Prostate gland (tissue), 2 donors: ENCODE measurements at regions not wholly inside any gene's neighbourhood (a gene's known extent, or its start where the extent isn't known, plus 50 kb on each side); places are given as distances from the start of the nearest gene placed in this dataset.

Source experiments
- DNase-seq: peaks from one replicate; pipeline ENCODE4 v3.0.0-alpha.2; 2019; ENCODE audit warnings: low spot score
- H3K27ac ChIP-seq, 2 donors: fragments of 200-600 bp; sonication (generic); 2 replicates each; pipeline ENCODE4 v1.5.1; 2017 to 2019
- H3K27me3 ChIP-seq: fragments of 200-600 bp; sonication (generic); replicated peaks from 2 replicates; pipeline ENCODE4 v1.5.1; 2019; ENCODE audit not compliant: insufficient read depth
- H3K36me3 ChIP-seq, 2 donors: fragments of 200-600 bp; sonication (generic); 1 replicate in 1 of 2; 2 replicates in 1 of 2; pipeline versions ENCODE4 v1.5.1 to v1.8.1; 2017 to 2019
- H3K4me1 ChIP-seq: fragments of 200-600 bp; sonication (generic); replicated peaks from 2 replicates; pipeline ENCODE4 v1.5.1; 2019
- H3K4me3 ChIP-seq, 2 donors: fragments of 200-600 bp; sonication (generic); 2 replicates each; pipeline ENCODE4 v1.5.1; 2017 to 2019
- H3K9me3 ChIP-seq: fragments of 200-600 bp; sonication (generic); 2 replicates; pipeline ENCODE4 v1.5.1; 2017
- CTCF ChIP-seq, 4 experiments: fragments of 200-600 bp in 2 of 4; fragments of 450-650 bp in 2 of 4; sonication (generic) in 2 of 4; IDR thresholded peaks; 1 replicate in 3 of 4; 2 replicates in 1 of 4; pipeline ENCODE4 v1.5.1; 2016 to 2019; ENCODE audit warnings: antibody characterized with exemption in 4 of 4, mild to moderate bottlenecking in 2 of 4, moderate library complexity in 2 of 4
- POLR2A ChIP-seq: fragments of 450-650 bp; IDR thresholded peaks from one replicate; pipeline ENCODE4 v1.6.1; 2016; ENCODE audit warnings: antibody characterized with exemption, mild to moderate bottlenecking
- POLR2AphosphoS5 ChIP-seq: sonication (generic); formaldehyde crosslinking; IDR thresholded peaks from one replicate; pipeline ENCODE4 v1.6.1; 2017; ENCODE audit warnings: antibody characterized with exemption
- WGBS: methylation state at CpG from one replicate; pipeline ENCODE4 v1.1.5; 2018; 5-methylcytosine and 5-hydroxymethylcytosine counted together
- intact Hi-C: fragments of 100-400 bp; cut with DNase I; formaldehyde crosslinking; loops from one replicate; pipeline ENCODE4 v1.14.2; 2022

GRCh38 chr5:167779644-167780043, 511.8 kb upstream of the WWC1 start:
- intact Hi-C loops, result no loop called here
- H3K4me1 ChIP-seq, result no peaks in the 10 kb centered on the region
- no peak for DNase-seq
- H3K36me3 ChIP-seq, result no peaks in the 10 kb centered on the region
- H3K4me3 ChIP-seq, result no peak overlapping the region
- H3K27ac ChIP-seq, result no peak overlapping the region
- WGBS, result 75% methylated on average over 3 of the region's 3 CpGs
- no peaks in the 10 kb centered on the region for H3K27me3 ChIP-seq
- TF ChIP-seq CTCF (IDR thresholded peaks at IDR 0.05), result no peak
- TF ChIP-seq POLR2A, result no peak
- no peak for TF ChIP-seq POLR2AphosphoS5
- no peaks in the 10 kb centered on the region for H3K9me3 ChIP-seq

GRCh38 chr5:167780177-167780576, 511.3 kb upstream of the WWC1 start:
- Histone ChIP-seq H3K27ac (no peak overlapping the region), H3K36me3 (no peaks in the 10 kb centered on the region), H3K27me3 (no peaks in the 10 kb centered on the region), H3K4me3 (no peak overlapping the region), H3K9me3 (no peaks in the 10 kb centered on the region), H3K4me1 (no peaks in the 10 kb centered on the region)
- TF ChIP-seq CTCF (IDR thresholded peaks at IDR 0.05) (no peak), POLR2A (no peak), POLR2AphosphoS5 (no peak)
- no peak for DNase-seq
- WGBS, result 69% methylated on average over 6 of the region's 6 CpGs
- intact Hi-C loops, result no loop called here

- no peaks in the 10 kb centered on the region for H3K27me3 ChIP-seq
- WGBS, result 67% methylated on average over 9 of the region's 9 CpGs
These were observed 508.2 kb upstream of the WWC1 start for GRCh38 chr5:167783145-167783817.

GRCh38 chr5:167785106-167785505, 506.3 kb upstream of the WWC1 start:
- TF ChIP-seq POLR2A (no peak), POLR2AphosphoS5 (no peak), CTCF (IDR thresholded peaks at IDR 0.05) (no peak)
- DNase-seq, result no peak
- Histone ChIP-seq H3K9me3 (no peaks in the 10 kb centered on the region), H3K36me3 (no peaks in the 10 kb centered on the region), H3K27ac (no peak overlapping the region), H3K27me3 (no peaks in the 10 kb centered on the region), H3K4me3 (no peak overlapping the region), H3K4me1 (no peaks in the 10 kb centered on the region)
- 84% methylated on average over 2 of the region's 2 CpGs for WGBS
- intact Hi-C loops, result no loop called here

More at GRCh38 chr5:167783145-167783817, 508.2 kb upstream of the WWC1 start:
- no peak overlapping the region for H3K27ac ChIP-seq
- TF ChIP-seq CTCF (IDR thresholded peaks at IDR 0.05), result no peak
- no peak for TF ChIP-seq POLR2AphosphoS5
- TF ChIP-seq POLR2A, result no peak
- no peak overlapping the region for H3K4me3 ChIP-seq
- H3K9me3 ChIP-seq, result no peaks in the 10 kb centered on the region
- DNase-seq, result no peak
- intact Hi-C loops, result no loop called here
- no peaks in the 10 kb centered on the region for H3K4me1 ChIP-seq
- no peaks in the 10 kb centered on the region for H3K36me3 ChIP-seq

- H3K9me3 ChIP-seq, result no peaks in the 10 kb centered on the region
- no peak overlapping the region for H3K4me3 ChIP-seq
- H3K4me1 ChIP-seq, result no peaks in the 10 kb centered on the region
- no peak for TF ChIP-seq POLR2A
- TF ChIP-seq POLR2AphosphoS5, result no peak
- TF ChIP-seq CTCF (IDR thresholded peaks at IDR 0.05), result no peak
- no peaks in the 10 kb centered on the region for H3K36me3 ChIP-seq
- H3K27ac ChIP-seq, result no peak overlapping the region
- H3K27me3 ChIP-seq, result no peaks in the 10 kb centered on the region
- DNase-seq, result no peak
- intact Hi-C loops, result no loop called here
- 79% methylated on average over 1 of the region's 1 CpG for WGBS
These were observed 505.5 kb upstream of the WWC1 start for GRCh38 chr5:167785901-167786300.
